ENCODE measurements at regions not wholly inside any gene's neighbourhood (a gene's known extent, or its start where the extent isn't known, plus 50 kb on each side); places are given as distances from the start of the nearest gene placed in this dataset.

DNA sequence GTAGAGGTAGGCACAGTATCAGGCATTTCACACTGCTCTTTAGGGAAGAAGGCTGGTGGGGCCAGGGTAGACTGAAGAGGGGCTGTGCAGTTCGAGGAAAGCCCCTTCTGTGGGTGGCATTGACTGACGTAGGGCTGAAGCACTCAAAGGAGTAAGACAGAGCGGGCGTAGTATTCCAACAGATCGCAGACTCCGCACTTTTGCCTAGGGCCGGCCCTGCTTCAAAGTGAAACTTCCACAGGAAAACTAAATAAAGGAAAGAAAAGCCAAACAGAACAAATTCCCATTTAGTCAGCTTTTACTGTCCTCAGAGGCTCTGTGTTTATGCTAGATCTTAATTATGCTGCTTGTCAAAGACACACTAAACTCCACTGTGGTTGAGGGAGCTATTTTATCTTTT lies 493.0 kb upstream of the WWC1 start:
- Histone ChIP-seq H3F3A (ENCODE audit: insufficient read depth, low read length, poor library complexity, severe bottlenecking) (no peaks in the 10 kb centered on the region), H3K9ac (ENCODE audit: low read length) (no peak overlapping the region), H3K4me3 (ENCODE audit: low read length) (no peak overlapping the region), H4K20me1 (ENCODE audit: insufficient read depth) (no peaks in the 10 kb centered on the region), H3K9me2 (ENCODE audit: insufficient read depth, low read length) (no peaks in the 10 kb centered on the region), H3K27ac (ENCODE audit: low read length) (no peak overlapping the region), H2AFZ (ENCODE audit: low read depth, low read length) (no peak overlapping the region), H3K27me3 (ENCODE audit: insufficient read depth, low read depth, low read length) (no peaks in the 10 kb centered on the region), H3K4me2 (ENCODE audit: low read length) (no peak overlapping the region), H3K79me2 (replicated peaks; ENCODE audit: insufficient read depth, low read length) (no peaks in the 10 kb centered on the region), H3K36me3 (ENCODE audit: insufficient read depth, low read length) (no peaks in the 10 kb centered on the region), H3K9me3 (ENCODE audit: low read length) (no peaks in the 10 kb centered on the region)
- TF ChIP-seq MXI1 (conservative IDR thresholded peaks at IDR 0.05; ENCODE audit: poor library complexity, severe bottlenecking) (no peak), EZH2 (IDR thresholded peaks at IDR 0.05; ENCODE audit: borderline replicate concordance, insufficient read depth, low read length, poor library complexity, severe bottlenecking) (no peak), RAD21 (conservative IDR thresholded peaks at IDR 0.05) (no peak), EP300 (conservative IDR thresholded peaks at IDR 0.05; ENCODE audit: poor library complexity, severe bottlenecking) (no peak), TAF1 (IDR thresholded peaks at IDR 0.05; ENCODE audit: low read depth) (no peak), SMC3 (conservative IDR thresholded peaks at IDR 0.05; ENCODE audit: poor library complexity) (no peak), POLR2AphosphoS5 (IDR thresholded peaks at IDR 0.05) (no peak)
- TF ChIP-seq, protein P1, sequence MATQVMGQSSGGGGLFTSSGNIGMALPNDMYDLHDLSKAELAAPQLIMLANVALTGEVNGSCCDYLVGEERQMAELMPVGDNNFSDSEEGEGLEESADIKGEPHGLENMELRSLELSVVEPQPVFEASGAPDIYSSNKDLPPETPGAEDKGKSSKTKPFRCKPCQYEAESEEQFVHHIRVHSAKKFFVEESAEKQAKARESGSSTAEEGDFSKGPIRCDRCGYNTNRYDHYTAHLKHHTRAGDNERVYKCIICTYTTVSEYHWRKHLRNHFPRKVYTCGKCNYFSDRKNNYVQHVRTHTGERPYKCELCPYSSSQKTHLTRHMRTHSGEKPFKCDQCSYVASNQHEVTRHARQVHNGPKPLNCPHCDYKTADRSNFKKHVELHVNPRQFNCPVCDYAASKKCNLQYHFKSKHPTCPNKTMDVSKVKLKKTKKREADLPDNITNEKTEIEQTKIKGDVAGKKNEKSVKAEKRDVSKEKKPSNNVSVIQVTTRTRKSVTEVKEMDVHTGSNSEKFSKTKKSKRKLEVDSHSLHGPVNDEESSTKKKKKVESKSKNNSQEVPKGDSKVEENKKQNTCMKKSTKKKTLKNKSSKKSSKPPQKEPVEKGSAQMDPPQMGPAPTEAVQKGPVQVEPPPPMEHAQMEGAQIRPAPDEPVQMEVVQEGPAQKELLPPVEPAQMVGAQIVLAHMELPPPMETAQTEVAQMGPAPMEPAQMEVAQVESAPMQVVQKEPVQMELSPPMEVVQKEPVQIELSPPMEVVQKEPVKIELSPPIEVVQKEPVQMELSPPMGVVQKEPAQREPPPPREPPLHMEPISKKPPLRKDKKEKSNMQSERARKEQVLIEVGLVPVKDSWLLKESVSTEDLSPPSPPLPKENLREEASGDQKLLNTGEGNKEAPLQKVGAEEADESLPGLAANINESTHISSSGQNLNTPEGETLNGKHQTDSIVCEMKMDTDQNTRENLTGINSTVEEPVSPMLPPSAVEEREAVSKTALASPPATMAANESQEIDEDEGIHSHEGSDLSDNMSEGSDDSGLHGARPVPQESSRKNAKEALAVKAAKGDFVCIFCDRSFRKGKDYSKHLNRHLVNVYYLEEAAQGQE (IDR thresholded peaks at IDR 0.05; ENCODE audit: borderline replicate concordance), result no peak
- TF ChIP-seq, protein P2, sequence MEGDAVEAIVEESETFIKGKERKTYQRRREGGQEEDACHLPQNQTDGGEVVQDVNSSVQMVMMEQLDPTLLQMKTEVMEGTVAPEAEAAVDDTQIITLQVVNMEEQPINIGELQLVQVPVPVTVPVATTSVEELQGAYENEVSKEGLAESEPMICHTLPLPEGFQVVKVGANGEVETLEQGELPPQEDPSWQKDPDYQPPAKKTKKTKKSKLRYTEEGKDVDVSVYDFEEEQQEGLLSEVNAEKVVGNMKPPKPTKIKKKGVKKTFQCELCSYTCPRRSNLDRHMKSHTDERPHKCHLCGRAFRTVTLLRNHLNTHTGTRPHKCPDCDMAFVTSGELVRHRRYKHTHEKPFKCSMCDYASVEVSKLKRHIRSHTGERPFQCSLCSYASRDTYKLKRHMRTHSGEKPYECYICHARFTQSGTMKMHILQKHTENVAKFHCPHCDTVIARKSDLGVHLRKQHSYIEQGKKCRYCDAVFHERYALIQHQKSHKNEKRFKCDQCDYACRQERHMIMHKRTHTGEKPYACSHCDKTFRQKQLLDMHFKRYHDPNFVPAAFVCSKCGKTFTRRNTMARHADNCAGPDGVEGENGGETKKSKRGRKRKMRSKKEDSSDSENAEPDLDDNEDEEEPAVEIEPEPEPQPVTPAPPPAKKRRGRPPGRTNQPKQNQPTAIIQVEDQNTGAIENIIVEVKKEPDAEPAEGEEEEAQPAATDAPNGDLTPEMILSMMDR (IDR thresholded peaks at IDR 0.05; ENCODE audit: poor library complexity, severe bottlenecking), result no peak

DNA sequence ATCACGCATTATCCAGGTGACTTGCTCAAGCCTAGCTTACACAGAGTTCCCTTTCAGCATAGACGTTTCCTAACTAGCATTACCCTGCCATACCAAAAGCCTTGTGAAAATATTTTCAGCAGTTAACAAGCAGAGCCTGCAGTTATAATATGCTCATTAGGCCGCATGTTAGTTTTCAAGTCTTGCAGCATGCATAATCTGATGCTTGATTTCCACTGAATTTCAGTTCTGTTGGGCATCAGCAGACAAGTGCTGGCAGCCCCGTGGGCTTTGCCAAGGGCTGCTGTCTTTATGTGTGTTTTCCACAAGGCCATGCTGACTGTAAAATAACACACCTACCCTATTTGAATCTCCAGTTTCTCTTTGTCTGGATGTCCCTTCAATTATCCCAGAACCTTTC lies 491.0 kb upstream of the WWC1 start:
- Histone ChIP-seq H4K20me1 (ENCODE audit: insufficient read depth) (no peaks in the 10 kb centered on the region), H3K27ac (ENCODE audit: low read length) (no peak overlapping the region), H3K36me3 (ENCODE audit: insufficient read depth, low read length) (no peaks in the 10 kb centered on the region), H3K9ac (ENCODE audit: low read length) (no peak overlapping the region), H3K9me3 (ENCODE audit: low read length) (no peaks in the 10 kb centered on the region), H3K27me3 (ENCODE audit: insufficient read depth, low read depth, low read length) (no peaks in the 10 kb centered on the region), H2AFZ (ENCODE audit: low read depth, low read length) (no peak overlapping the region), H3K4me3 (ENCODE audit: low read length) (no peak overlapping the region), H3K79me2 (replicated peaks; ENCODE audit: insufficient read depth, low read length) (no peaks in the 10 kb centered on the region), H3F3A (ENCODE audit: insufficient read depth, low read length, poor library complexity, severe bottlenecking) (no peaks in the 10 kb centered on the region), H3K9me2 (ENCODE audit: insufficient read depth, low read length) (no peaks in the 10 kb centered on the region), H3K4me2 (ENCODE audit: low read length) (no peak overlapping the region)
- TF ChIP-seq, protein P2 (IDR thresholded peaks at IDR 0.05; ENCODE audit: poor library complexity, severe bottlenecking), result no peak
- no peak for TF ChIP-seq MXI1 (conservative IDR thresholded peaks at IDR 0.05; ENCODE audit: poor library complexity, severe bottlenecking)
- no peak for TF ChIP-seq EZH2 (IDR thresholded peaks at IDR 0.05; ENCODE audit: borderline replicate concordance, insufficient read depth, low read length, poor library complexity, severe bottlenecking)
- TF ChIP-seq SMC3 (conservative IDR thresholded peaks at IDR 0.05; ENCODE audit: poor library complexity), result no peak
- TF ChIP-seq, protein P1 (IDR thresholded peaks at IDR 0.05; ENCODE audit: borderline replicate concordance), result no peak
- no peak for TF ChIP-seq EP300 (conservative IDR thresholded peaks at IDR 0.05; ENCODE audit: poor library complexity, severe bottlenecking)
- TF ChIP-seq POLR2AphosphoS5 (IDR thresholded peaks at IDR 0.05), result no peak
- no peak for TF ChIP-seq TAF1 (IDR thresholded peaks at IDR 0.05; ENCODE audit: low read depth)
- no peak for TF ChIP-seq RAD21 (conservative IDR thresholded peaks at IDR 0.05)
